A549 (cell line): ENCODE measurements at regions not wholly inside any gene's neighbourhood (a gene's known extent, or its start where the extent isn't known, plus 50 kb on each side); places are given as distances from the start of the nearest gene placed in this dataset.

Experiments used
- ATAC-seq, 2 experiments: fragments of 200-7000 bp in 1 of 2; fragments of >200 bp in 1 of 2; cut with Nextera tagmentation in 1 of 2; cut with Tn5 transposase in 1 of 2; 3 replicates each; pipeline versions ENCODE4 v1.8.0 to v1.9.1; 2018 to 2020; ENCODE audit warnings: mild to moderate bottlenecking in 1 of 2, moderate library complexity in 1 of 2
- CTCF ChIA-PET: fragments of 300-600 bp; sonication (Branson Sonifier 250); formaldehyde crosslinking; extraction: SDS; loops from one replicate; lab custom pipeline; 2021; ENCODE audit warnings: antibody characterized with exemption, inconsistent platforms; lab: Yijun Ruan, JAX
- POLR2A ChIA-PET: fragments of 350-600 bp; formaldehyde crosslinking; extraction: SDS; loops from one replicate; lab custom pipeline; 2021; ENCODE audit warnings: antibody characterized with exemption, inconsistent platforms; lab: Yijun Ruan, JAX
- DNase-seq, 2 experiments: peaks; one replicate each; pipeline versions ENCODE4 v3.0.0 to v3.0.0-alpha.2; 2011 to 2016; ENCODE audit warnings: low read depth in 1 of 2, low spot score in 1 of 2
- FAIRE-seq: peaks from 2 replicates; lab custom pipeline; 2011; peaks lifted over from hg19 to GRCh38; lab: Jason Lieb, UNC
- H3K27ac ChIP-seq, 2 experiments: fragments of >200 bp; sonication (Bioruptor Twin); formaldehyde crosslinking; 3 replicates each; pipeline ENCODE4 v1.5.1; 2016 to 2017
- H3K4me1 ChIP-seq: fragments of >200 bp; sonication (Bioruptor Twin); formaldehyde crosslinking; 3 replicates; pipeline ENCODE4 v1.6.1; 2016
- H3K4me2 ChIP-seq: fragments of >200 bp; sonication (Bioruptor Twin); formaldehyde crosslinking; 3 replicates; pipeline ENCODE4 v1.6.1; 2016
- H3K4me3 ChIP-seq: fragments of >200 bp; sonication (Bioruptor Twin); formaldehyde crosslinking; 3 replicates; pipeline ENCODE4 v1.5.1; 2016
- H3K9me3 ChIP-seq: fragments of >200 bp; sonication (Bioruptor Twin); formaldehyde crosslinking; 3 replicates; pipeline ENCODE4 v1.6.1; 2016
- CBX2 ChIP-seq: fragments of 200-600 bp; sonication (generic); IDR thresholded peaks from 2 replicates; pipeline ENCODE4 v1.6.1; 2016; ENCODE audit warnings: low read depth, mild to moderate bottlenecking, borderline replicate concordance
- CBX8 ChIP-seq: fragments of 200-600 bp; sonication (generic); IDR thresholded peaks from 2 replicates; pipeline ENCODE4 v1.6.1; 2016
- CHD2 ChIP-seq: fragments of 150-350 bp; IDR thresholded peaks from 2 replicates; pipeline ENCODE4 v1.6.1; 2014; ENCODE audit warnings: low read length; ENCODE audit not compliant: partially characterized antibody
- EP300 ChIP-seq, 2 experiments: fragments of >200 bp; sonication (Bioruptor Twin); formaldehyde crosslinking; IDR thresholded peaks; 2 replicates in 1 of 2; 3 replicates in 1 of 2; pipeline ENCODE4 v1.6.1; 2016 to 2017
- FOSL2 ChIP-seq, 2 experiments: fragments of 450-650 bp in 1 of 2; fragments of >200 bp in 1 of 2; sonication (Bioruptor Twin) in 1 of 2; formaldehyde crosslinking; IDR thresholded peaks; 2 replicates each; pipeline versions ENCODE4 v1.5.0 to v1.6.1; 2016 to 2020; ENCODE audit warnings: mild to moderate bottlenecking in 1 of 2, moderate library complexity in 1 of 2
- HEYL ChIP-seq: fragments of 250-450 bp; sonication (Bioruptor Pico); IDR thresholded peaks from 2 replicates; pipeline ENCODE4 v1.8.0; 2021; ENCODE audit warnings: mild to moderate bottlenecking, moderate library complexity
- HOXA7 ChIP-seq: fragments of 250-450 bp; sonication (Bioruptor Pico); IDR thresholded peaks from 2 replicates; pipeline ENCODE4 v1.5.0; 2020; ENCODE audit warnings: mild to moderate bottlenecking, moderate library complexity
- JUN ChIP-seq, 2 experiments: fragments of >200 bp; sonication (Bioruptor Twin); formaldehyde crosslinking; IDR thresholded peaks; 2 replicates in 1 of 2; 3 replicates in 1 of 2; pipeline ENCODE4 v1.6.1; 2016 to 2017
- KDM1A ChIP-seq: fragments of 200-600 bp; sonication (generic); IDR thresholded peaks from 2 replicates; pipeline ENCODE4 v1.6.1; 2016; ENCODE audit warnings: low read depth, mild to moderate bottlenecking
- KDM5A ChIP-seq: fragments of 200-600 bp; sonication (generic); IDR thresholded peaks from 2 replicates; pipeline ENCODE4 v1.6.1; 2016; ENCODE audit warnings: antibody characterized with exemption, mild to moderate bottlenecking
- MAZ ChIP-seq: fragments of 150-350 bp; IDR thresholded peaks from 2 replicates; pipeline ENCODE4 v1.6.1; 2014; ENCODE audit warnings: antibody characterized with exemption, low read depth, low read length, borderline replicate concordance
- MYC ChIP-seq: IDR thresholded peaks from 2 replicates; pipeline ENCODE4 v1.6.1; 2012; ENCODE audit warnings: mild to moderate bottlenecking, inconsistent platforms, low read length, improper control_type of control experiment, borderline replicate concordance
- POLR2AphosphoS2 ChIP-seq: conservative IDR thresholded peaks from 2 replicates; pipeline ENCODE4 v1.6.1; 2012; ENCODE audit warnings: low read length, improper control_type of control experiment, inconsistent platforms
- RAD21 ChIP-seq, 2 experiments: fragments of >200 bp in 1 of 2; sonication (Bioruptor Twin) in 1 of 2; formaldehyde crosslinking in 1 of 2; IDR thresholded peaks in 1 of 2; conservative IDR thresholded peaks in 1 of 2; 2 replicates in 1 of 2; 3 replicates in 1 of 2; pipeline ENCODE4 v1.6.1; 2012 to 2018; ENCODE audit warnings: inconsistent platforms in 1 of 2
- RARB ChIP-seq: fragments of 250-450 bp; sonication (Bioruptor Pico); IDR thresholded peaks from 2 replicates; pipeline ENCODE4 v1.8.0; 2021; ENCODE audit warnings: mild to moderate bottlenecking, moderate library complexity
- RFX5 ChIP-seq: fragments of 450-650 bp; IDR thresholded peaks from 2 replicates; pipeline ENCODE4 v1.7.1; 2014; ENCODE audit warnings: antibody characterized with exemption, mild to moderate bottlenecking, moderate library complexity
- RNF2 ChIP-seq: fragments of 200-600 bp; sonication (generic); IDR thresholded peaks from 2 replicates; pipeline ENCODE4 v1.6.1; 2016; ENCODE audit warnings: low read depth, mild to moderate bottlenecking, antibody characterized with exemption, moderate library complexity, borderline replicate concordance
- SMC3 ChIP-seq: fragments of >200 bp; sonication (Bioruptor Twin); formaldehyde crosslinking; IDR thresholded peaks from 3 replicates; pipeline ENCODE4 v1.6.1; 2018; ENCODE audit warnings: inconsistent platforms
- ZSCAN20 ChIP-seq: fragments of 250-450 bp; sonication (Bioruptor Pico); IDR thresholded peaks from 2 replicates; pipeline ENCODE4 v1.8.0; 2022; ENCODE audit warnings: mild to moderate bottlenecking, moderate library complexity
- WGBS: methylation state at CpG from one replicate; pipeline ENCODE4 v1.1.6; 2017; ENCODE audit errors: missing lambda C conversion rate; 5-methylcytosine and 5-hydroxymethylcytosine counted together
- TF ChIP-seq, protein P1 (sequence below): IDR thresholded peaks from 2 replicates; pipeline ENCODE4 v1.6.1; 2012
- TF ChIP-seq, protein P2 (sequence below): fragments of 150-350 bp; IDR thresholded peaks from 2 replicates; pipeline ENCODE4 v1.6.1; 2014; ENCODE audit warnings: low read depth, mild to moderate bottlenecking, low read length
- TF ChIP-seq, protein P3 (sequence below): IDR thresholded peaks from 2 replicates; pipeline ENCODE4 v1.6.1; 2012; ENCODE audit warnings: low read depth, borderline replicate concordance
- TF ChIP-seq, protein P4 (sequence below): fragments of 450-650 bp; IDR thresholded peaks from 2 replicates; pipeline ENCODE4 v1.6.1; 2014; ENCODE audit warnings: antibody characterized with exemption
- TF ChIP-seq, protein P5 (sequence below): fragments of 250-450 bp; sonication (Bioruptor Pico); IDR thresholded peaks from 2 replicates; pipeline ENCODE4 v1.5.0; 2021; ENCODE audit warnings: mild to moderate bottlenecking, moderate library complexity, borderline replicate concordance
- TF ChIP-seq, protein P6 (sequence below): fragments of >200 bp; sonication (Bioruptor Twin); formaldehyde crosslinking; IDR thresholded peaks from 3 replicates; pipeline ENCODE4 v1.6.1; 2016

DNA sequence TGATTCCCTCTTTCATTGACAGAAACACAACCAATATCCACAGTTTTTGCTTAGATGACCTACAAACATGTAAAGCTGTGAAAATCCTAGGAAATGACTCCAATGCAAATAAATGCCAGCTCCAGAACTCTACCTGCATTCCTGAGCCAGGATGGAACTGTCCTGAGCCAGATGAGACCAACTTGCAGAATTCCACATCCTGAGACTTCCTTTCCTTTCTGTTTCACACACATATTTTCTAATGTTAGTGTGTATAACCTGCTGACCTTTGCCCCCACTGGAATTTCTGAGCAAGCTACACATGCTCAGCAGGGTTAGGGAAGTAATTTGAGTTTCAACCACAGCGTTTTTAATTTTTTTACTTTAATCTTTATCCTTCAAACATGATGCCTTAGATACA, 69.6 kb upstream of the ADGRF1 start:
- TF ChIP-seq MYC: no peak
- no peak for TF ChIP-seq POLR2AphosphoS2
- TF ChIP-seq, protein P1, sequence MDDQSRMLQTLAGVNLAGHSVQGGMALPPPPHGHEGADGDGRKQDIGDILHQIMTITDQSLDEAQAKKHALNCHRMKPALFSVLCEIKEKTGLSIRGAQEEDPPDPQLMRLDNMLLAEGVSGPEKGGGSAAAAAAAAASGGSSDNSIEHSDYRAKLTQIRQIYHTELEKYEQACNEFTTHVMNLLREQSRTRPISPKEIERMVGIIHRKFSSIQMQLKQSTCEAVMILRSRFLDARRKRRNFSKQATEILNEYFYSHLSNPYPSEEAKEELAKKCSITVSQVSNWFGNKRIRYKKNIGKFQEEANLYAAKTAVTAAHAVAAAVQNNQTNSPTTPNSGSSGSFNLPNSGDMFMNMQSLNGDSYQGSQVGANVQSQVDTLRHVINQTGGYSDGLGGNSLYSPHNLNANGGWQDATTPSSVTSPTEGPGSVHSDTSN: no peak
- TF ChIP-seq CBX2: no peak
- TF ChIP-seq SMC3: no peak
- Histone ChIP-seq H3K4me3 (no peak overlapping the region), H3K27ac (peak overlapping the region in 1 of 2 experiments; percentile 76; a peak in 4 of 6 replicates), H3K4me1 (peaks cover 23% of the 10 kb centered on the region), H3K9me3 (no peaks in the 10 kb centered on the region), H3K4me2 (peak overlapping the region; percentile 32)
- ChIA-PET POLR2A (interaction anchor here (0.6 kb wide), 1 partner anchor 196 kb away, joined by 3 read pairs; no protein-coding TSS in a partner anchor), CTCF (no interaction called here)
- DNase-seq: peak in 1 of 2 experiments; percentile 58
- peak in 1 of 2 experiments; percentile 42; a peak in 2 of 6 replicates for ATAC-seq
- FAIRE-seq: no peak
- 28% methylated on average over 1 of the region's 1 CpG for WGBS

DNA sequence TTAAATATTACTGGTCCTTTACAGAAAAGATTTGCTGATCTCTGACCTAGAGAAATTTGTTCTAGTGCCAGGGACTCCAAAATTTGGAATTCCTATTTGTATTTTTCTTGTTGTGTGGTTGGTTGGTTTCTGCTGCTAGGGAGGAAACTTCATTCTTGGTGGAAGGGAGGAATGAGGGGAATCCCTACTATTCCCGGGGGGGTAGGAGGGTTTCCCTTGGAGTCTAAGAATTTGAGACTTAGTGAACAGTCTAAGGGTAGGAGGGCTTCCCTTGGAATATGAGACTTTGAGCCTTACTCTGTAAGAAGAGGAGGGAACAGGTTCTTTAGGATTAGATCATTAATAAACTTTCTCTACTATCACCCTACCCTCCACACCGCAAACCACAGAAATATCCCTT, 67.1 kb upstream of the ADGRF1 start:
- Histone ChIP-seq H3K4me3 (no peak overlapping the region), H3K4me1 (peaks cover 32% of the 10 kb centered on the region), H3K4me2 (no peak overlapping the region), H3K9me3 (no peaks in the 10 kb centered on the region), H3K27ac (no peak overlapping the region)
- POLR2A ChIA-PET: no interaction called here
- TF ChIP-seq, protein P2, sequence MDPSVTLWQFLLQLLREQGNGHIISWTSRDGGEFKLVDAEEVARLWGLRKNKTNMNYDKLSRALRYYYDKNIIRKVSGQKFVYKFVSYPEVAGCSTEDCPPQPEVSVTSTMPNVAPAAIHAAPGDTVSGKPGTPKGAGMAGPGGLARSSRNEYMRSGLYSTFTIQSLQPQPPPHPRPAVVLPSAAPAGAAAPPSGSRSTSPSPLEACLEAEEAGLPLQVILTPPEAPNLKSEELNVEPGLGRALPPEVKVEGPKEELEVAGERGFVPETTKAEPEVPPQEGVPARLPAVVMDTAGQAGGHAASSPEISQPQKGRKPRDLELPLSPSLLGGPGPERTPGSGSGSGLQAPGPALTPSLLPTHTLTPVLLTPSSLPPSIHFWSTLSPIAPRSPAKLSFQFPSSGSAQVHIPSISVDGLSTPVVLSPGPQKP: no peak
- TF ChIP-seq POLR2AphosphoS2: no peak
- TF ChIP-seq KDM1A: no peak
- no peak for TF ChIP-seq KDM5A
- TF ChIP-seq, protein P3, sequence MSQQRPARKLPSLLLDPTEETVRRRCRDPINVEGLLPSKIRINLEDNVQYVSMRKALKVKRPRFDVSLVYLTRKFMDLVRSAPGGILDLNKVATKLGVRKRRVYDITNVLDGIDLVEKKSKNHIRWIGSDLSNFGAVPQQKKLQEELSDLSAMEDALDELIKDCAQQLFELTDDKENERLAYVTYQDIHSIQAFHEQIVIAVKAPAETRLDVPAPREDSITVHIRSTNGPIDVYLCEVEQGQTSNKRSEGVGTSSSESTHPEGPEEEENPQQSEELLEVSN: no peak
- TF ChIP-seq EP300 (IDR thresholded peaks at IDR 0.05): no peak
- TF ChIP-seq MAZ: no peak
- no peak for TF ChIP-seq CHD2
- TF ChIP-seq JUN (IDR thresholded peaks at IDR 0.05): no peak
- no peak for TF ChIP-seq HOXA7
- WGBS: 60% methylated on average over 2 of the region's 2 CpGs
- CTCF ChIA-PET: no interaction called here
- FAIRE-seq (no peak), ATAC-seq (no peak), DNase-seq (no peak)

DNA sequence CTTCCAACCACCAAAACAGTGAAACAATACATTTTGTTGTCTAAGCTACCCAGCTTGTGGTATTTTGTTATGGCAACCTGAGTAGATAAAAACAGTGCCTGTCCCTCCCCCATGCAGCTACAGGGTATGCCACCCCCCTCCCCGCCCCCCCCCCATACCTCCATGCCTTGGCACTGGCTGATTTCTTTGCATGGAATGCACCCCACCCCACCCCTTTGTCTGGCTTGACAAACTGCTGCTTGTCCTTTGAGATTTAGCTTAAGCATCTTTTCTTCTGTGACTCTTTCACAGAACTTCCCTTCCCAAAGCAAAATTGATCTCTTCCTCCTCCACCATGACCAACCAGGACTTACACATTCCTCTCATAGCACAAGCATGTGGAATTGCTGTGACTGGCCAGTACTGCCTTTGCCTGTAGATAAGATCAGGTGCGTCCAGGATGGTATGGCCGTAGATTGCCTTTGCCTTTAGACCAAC, 64.6 kb upstream of the ADGRF1 start:
- Histone ChIP-seq H3K27ac (peak overlapping the region in 1 of 2 experiments; percentile 41; a peak in 1 of 6 replicates), H3K9me3 (no peaks in the 10 kb centered on the region), H3K4me2 (no peak overlapping the region), H3K4me3 (no peak overlapping the region), H3K4me1 (peaks cover 27% of the 10 kb centered on the region)
- FAIRE-seq (no peak), DNase-seq (peak in 1 of 2 experiments; percentile 23), ATAC-seq (peak in 1 of 2 experiments; percentile 44; a peak in 2 of 6 replicates)
- TF ChIP-seq, protein P4, sequence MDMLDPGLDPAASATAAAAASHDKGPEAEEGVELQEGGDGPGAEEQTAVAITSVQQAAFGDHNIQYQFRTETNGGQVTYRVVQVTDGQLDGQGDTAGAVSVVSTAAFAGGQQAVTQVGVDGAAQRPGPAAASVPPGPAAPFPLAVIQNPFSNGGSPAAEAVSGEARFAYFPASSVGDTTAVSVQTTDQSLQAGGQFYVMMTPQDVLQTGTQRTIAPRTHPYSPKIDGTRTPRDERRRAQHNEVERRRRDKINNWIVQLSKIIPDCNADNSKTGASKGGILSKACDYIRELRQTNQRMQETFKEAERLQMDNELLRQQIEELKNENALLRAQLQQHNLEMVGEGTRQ: no peak
- TF ChIP-seq RARB (CRISPR knock-in tag) (no peak), ZSCAN20 (CRISPR knock-in tag) (no peak), RAD21 (conservative IDR thresholded peaks at IDR 0.05 in 1 of 2, IDR thresholded peaks at IDR 0.05 in 1 of 2) (no peak), CHD2 (no peak), HEYL (CRISPR knock-in tag) (no peak), RFX5 (no peak), CBX8 (no peak), FOSL2 (IDR thresholded peaks at IDR 0.05) (no peak), FOSL2 (CRISPR knock-in tag; IDR thresholded peaks at IDR 0.05) (no peak), RNF2 (no peak)
- TF ChIP-seq, protein P5, sequence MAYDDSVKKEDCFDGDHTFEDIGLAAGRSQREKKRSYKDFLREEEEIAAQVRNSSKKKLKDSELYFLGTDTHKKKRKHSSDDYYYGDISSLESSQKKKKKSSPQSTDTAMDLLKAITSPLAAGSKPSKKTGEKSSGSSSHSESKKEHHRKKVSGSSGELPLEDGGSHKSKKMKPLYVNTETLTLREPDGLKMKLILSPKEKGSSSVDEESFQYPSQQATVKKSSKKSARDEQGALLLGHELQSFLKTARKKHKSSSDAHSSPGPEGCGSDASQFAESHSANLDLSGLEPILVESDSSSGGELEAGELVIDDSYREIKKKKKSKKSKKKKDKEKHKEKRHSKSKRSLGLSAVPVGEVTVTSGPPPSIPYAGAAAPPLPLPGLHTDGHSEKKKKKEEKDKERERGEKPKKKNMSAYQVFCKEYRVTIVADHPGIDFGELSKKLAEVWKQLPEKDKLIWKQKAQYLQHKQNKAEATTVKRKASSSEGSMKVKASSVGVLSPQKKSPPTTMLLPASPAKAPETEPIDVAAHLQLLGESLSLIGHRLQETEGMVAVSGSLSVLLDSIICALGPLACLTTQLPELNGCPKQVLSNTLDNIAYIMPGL (CRISPR knock-in tag): no peak
- TF ChIP-seq, protein P6, sequence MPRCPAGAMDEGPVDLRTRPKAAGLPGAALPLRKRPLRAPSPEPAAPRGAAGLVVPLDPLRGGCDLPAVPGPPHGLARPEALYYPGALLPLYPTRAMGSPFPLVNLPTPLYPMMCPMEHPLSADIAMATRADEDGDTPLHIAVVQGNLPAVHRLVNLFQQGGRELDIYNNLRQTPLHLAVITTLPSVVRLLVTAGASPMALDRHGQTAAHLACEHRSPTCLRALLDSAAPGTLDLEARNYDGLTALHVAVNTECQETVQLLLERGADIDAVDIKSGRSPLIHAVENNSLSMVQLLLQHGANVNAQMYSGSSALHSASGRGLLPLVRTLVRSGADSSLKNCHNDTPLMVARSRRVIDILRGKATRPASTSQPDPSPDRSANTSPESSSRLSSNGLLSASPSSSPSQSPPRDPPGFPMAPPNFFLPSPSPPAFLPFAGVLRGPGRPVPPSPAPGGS: no peak
- 63% methylated on average over 3 of the region's 3 CpGs for WGBS
- POLR2A ChIA-PET: no interaction called here
- CTCF ChIA-PET: interaction anchor here (3.3 kb wide), 1 partner anchor 10 kb away, joined by 23 read pairs; no protein-coding TSS in a partner anchor
